Spinal cord (tissue), 9 donors: ENCODE measurements at regions not wholly inside any gene's neighbourhood (a gene's known extent, or its start where the extent isn't known, plus 50 kb on each side); places are given as distances from the start of the nearest gene placed in this dataset.
"Not testable (repeated sequence)": the region's sequence is repeated elsewhere in the genome, so short reads cannot be mapped to it uniquely, and the experiment has no call there.

Source experiments
- DNase-seq, 6 donors: peaks; one replicate each; pipeline versions ENCODE4 v3.0.0 to v3.0.0-alpha.2; 2013 to 2015; ENCODE audit warnings: low spot score in 6 of 6, low read depth in 4 of 6
- H3K27ac ChIP-seq: one replicate; pipeline ENCODE4 v1.5.1; 2013; ENCODE audit warnings: low read depth, low read length, control low read depth
- H3K27me3 ChIP-seq: one replicate; pipeline ENCODE4 v1.6.1; 2013; ENCODE audit warnings: low read length; ENCODE audit not compliant: control insufficient read depth, insufficient read depth
- H3K36me3 ChIP-seq: one replicate; pipeline ENCODE4 v1.6.1; 2013; ENCODE audit warnings: low read length; ENCODE audit not compliant: control insufficient read depth, insufficient read depth
- H3K4me1 ChIP-seq: one replicate; pipeline ENCODE4 v1.6.1; 2013; ENCODE audit warnings: low read length; ENCODE audit not compliant: control insufficient read depth, insufficient read depth
- H3K4me3 ChIP-seq: one replicate; pipeline ENCODE4 v1.5.1; 2013; ENCODE audit warnings: low read depth, low read length, control low read depth
- H3K9me3 ChIP-seq: one replicate; pipeline ENCODE4 v1.6.1; 2013; ENCODE audit warnings: low read length; ENCODE audit not compliant: control insufficient read depth, insufficient read depth
- WGBS: methylation state at CpG from one replicate; pipeline ENCODE4 v1.1.5; 2013; ENCODE audit warnings: missing lambda C conversion rate; ENCODE audit not compliant: insufficient coverage; 5-methylcytosine and 5-hydroxymethylcytosine counted together
- donor health status: healthy.

GRCh38 chr2:36174920-36175319 lies 180.7 kb upstream of the CRIM1 start:
- H3K27ac ChIP-seq: no peak overlapping the region
- H3K27me3 ChIP-seq: no peaks in the 10 kb centered on the region
- H3K36me3 ChIP-seq: no peaks in the 10 kb centered on the region
- WGBS: no CpG with 5 or more reads among the region's 1 CpG
- peaks cover 2% of the 10 kb centered on the region for H3K9me3 ChIP-seq
- no peaks in the 10 kb centered on the region for H3K4me1 ChIP-seq
- peak in 1 of 6 donors; percentile 5 for DNase-seq
- H3K4me3 ChIP-seq: no peak overlapping the region

GRCh38 chr2:36173760-36174404 lies 181.7 kb upstream of the CRIM1 start:
- no peak overlapping the region for H3K4me3 ChIP-seq
- no peaks in the 10 kb centered on the region for H3K9me3 ChIP-seq
- no peaks in the 10 kb centered on the region for H3K4me1 ChIP-seq
- DNase-seq: peak in 1 of 6 donors; percentile 33
- no peaks in the 10 kb centered on the region for H3K27me3 ChIP-seq
- H3K36me3 ChIP-seq: no peaks in the 10 kb centered on the region
- WGBS: 76% methylated on average over 4 of the region's 6 CpGs
- H3K27ac ChIP-seq: no peak overlapping the region

GRCh38 chr2:36172824-36173223 lies 182.8 kb upstream of the CRIM1 start:
- no peak overlapping the region for H3K4me3 ChIP-seq
- no peaks in the 10 kb centered on the region for H3K36me3 ChIP-seq
- no peaks in the 10 kb centered on the region for H3K9me3 ChIP-seq
- H3K27ac ChIP-seq: no peak overlapping the region
- no peaks in the 10 kb centered on the region for H3K27me3 ChIP-seq
- 14% methylated on average over 1 of the region's 5 CpGs for WGBS
- H3K4me1 ChIP-seq: no peaks in the 10 kb centered on the region
- peak in 1 of 6 donors; percentile 74 for DNase-seq

DNA sequence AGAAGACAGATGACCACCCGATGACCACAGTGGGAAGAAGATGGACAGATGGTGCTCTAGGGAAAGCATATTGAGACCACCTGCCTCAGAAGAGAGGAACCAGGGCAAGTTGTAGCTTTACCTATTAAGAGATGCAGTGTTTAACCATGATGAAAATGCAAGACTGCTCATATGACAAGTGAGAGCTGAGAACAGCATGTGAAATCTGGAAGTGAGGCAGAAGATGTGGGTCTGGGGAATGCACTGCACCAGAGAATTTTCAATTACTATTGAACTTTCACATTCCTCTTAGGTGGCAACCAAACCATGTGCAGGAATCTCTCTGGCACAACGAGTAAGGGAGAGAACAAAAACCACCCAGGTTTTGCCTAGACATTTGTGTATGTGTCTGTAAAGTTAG lies 184.8 kb upstream of the CRIM1 start:
- H3K4me1 ChIP-seq: no peaks in the 10 kb centered on the region
- no peaks in the 10 kb centered on the region for H3K9me3 ChIP-seq
- no peak overlapping the region for H3K4me3 ChIP-seq
- H3K27me3 ChIP-seq: no peaks in the 10 kb centered on the region
- H3K27ac ChIP-seq: no peak overlapping the region
- DNase-seq: no peak
- H3K36me3 ChIP-seq: no peaks in the 10 kb centered on the region
- 89% methylated on average over 1 of the region's 2 CpGs for WGBS

DNA sequence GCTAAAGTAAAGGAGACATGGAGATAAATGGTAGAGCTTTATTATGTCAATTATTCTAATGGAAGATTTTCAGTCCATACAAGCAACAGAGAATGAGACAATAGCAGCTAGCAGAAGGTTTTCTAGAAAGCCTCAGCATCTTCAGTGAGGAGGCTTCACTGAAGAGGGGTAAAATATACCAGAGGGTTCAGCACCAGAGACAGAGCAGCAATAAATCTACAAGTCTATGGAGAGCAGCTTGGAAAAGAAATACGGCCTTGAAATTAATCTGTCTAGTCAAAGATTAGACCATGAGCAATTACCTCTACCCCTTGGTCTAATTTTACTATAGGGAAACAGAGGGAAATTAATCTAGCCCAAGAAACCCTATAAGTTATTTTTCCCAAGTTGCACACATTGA lies 185.7 kb upstream of the CRIM1 start:
- Histone ChIP-seq H3K27ac (no peak overlapping the region), H3K9me3 (no peaks in the 10 kb centered on the region), H3K27me3 (no peaks in the 10 kb centered on the region), H3K4me1 (no peaks in the 10 kb centered on the region), H3K36me3 (no peaks in the 10 kb centered on the region), H3K4me3 (no peak overlapping the region)
- no CpG with 5 or more reads among the region's 1 CpG for WGBS
- no peak for DNase-seq

GRCh38 chr2:36168115-36168514 lies 187.5 kb upstream of the CRIM1 start:
- Histone ChIP-seq H3K4me3 (no peak overlapping the region), H3K27me3 (no peaks in the 10 kb centered on the region), H3K36me3 (no peaks in the 10 kb centered on the region), H3K9me3 (no peaks in the 10 kb centered on the region), H3K27ac (no peak overlapping the region), H3K4me1 (no peaks in the 10 kb centered on the region)
- 63% methylated on average over 1 of the region's 2 CpGs for WGBS
- no peak for DNase-seq

GRCh38 chr2:36165132-36165531 lies 190.4 kb upstream of the CRIM1 start:
- Histone ChIP-seq H3K27me3 (no peaks in the 10 kb centered on the region), H3K9me3 (no peaks in the 10 kb centered on the region), H3K36me3 (no peaks in the 10 kb centered on the region), H3K27ac (no peak overlapping the region), H3K4me3 (no peak overlapping the region), H3K4me1 (no peaks in the 10 kb centered on the region)
- WGBS: no CpG with 5 or more reads among the region's 4 CpGs
- no peak for DNase-seq

DNA sequence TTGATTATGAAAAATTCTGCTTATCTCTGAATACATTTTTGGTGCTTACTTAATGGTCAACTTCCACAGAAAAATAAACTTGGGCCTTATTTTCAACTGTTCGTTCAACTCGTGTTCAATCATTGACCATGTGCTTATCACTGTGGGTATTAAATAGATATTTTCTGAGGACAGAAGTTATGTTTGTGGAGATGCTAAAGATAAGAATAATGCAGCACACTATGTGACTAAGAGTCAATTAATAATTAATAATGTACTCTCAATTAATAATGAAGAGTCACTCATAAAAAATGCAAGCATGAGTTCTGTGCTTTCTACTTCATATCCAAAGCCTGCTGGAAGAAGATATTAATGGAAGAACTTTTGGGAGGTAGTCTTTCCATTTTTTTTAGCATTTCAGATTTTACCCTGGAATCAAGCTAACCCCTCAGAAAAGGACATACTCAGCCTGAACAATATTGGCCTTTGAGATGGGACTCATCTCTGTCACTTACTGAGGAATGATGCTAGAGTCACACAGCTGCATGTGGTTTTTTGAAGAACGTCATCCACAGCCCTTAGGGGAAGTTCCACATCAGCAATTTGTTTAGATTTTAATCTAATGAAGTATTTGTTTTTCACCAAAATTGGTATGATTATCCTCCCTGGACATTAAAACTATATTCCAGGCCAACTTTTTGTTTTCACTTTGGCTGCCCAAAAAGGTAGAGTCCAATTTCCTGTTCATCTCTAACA lies 191.9 kb upstream of the CRIM1 start:
- Histone ChIP-seq H3K4me3 (no peak overlapping the region), H3K9me3 (no peaks in the 10 kb centered on the region), H3K27me3 (no peaks in the 10 kb centered on the region), H3K36me3 (no peaks in the 10 kb centered on the region), H3K27ac (no peak overlapping the region), H3K4me1 (no peaks in the 10 kb centered on the region)
- no CpG with 5 or more reads among the region's 3 CpGs for WGBS
- no peak for DNase-seq

- DNase-seq, H3K27ac ChIP-seq, H3K27me3 ChIP-seq, H3K4me1 ChIP-seq, H3K9me3 ChIP-seq, H3K36me3 ChIP-seq, H3K4me3 ChIP-seq: not testable (repeated sequence)
- no CpG with 5 or more reads among the region's 1 CpG for WGBS
These were observed 198.5 kb upstream of the CRIM1 start for GRCh38 chr2:36157093-36157492.
